ENCODE measurements at regions not wholly inside any gene's neighbourhood (a gene's known extent, or its start where the extent isn't known, plus 50 kb on each side); places are given as distances from the start of the nearest gene placed in this dataset.
"Not testable (repeated sequence)": the region's sequence is repeated elsewhere in the genome, so short reads cannot be mapped to it uniquely, and the experiment has no call there.

- no peak overlapping the region for H3K27ac ChIP-seq
- no peak for TF ChIP-seq CTCF (conservative IDR thresholded peaks at IDR 0.05)
Observed at GRCh38 chr1:199247891-199248290, 609.1 kb downstream of the PTPRC start.

GRCh38 chr1:199254040-199254439 lies 615.2 kb downstream of the PTPRC start:
- H3K27ac ChIP-seq: not testable (repeated sequence)

GRCh38 chr1:199261328-199261727 lies 622.5 kb downstream of the PTPRC start:
- no peak overlapping the region for H3K27ac ChIP-seq
- no peak for TF ChIP-seq CTCF (conservative IDR thresholded peaks at IDR 0.05)

GRCh38 chr1:199264283-199264682 lies 625.4 kb downstream of the PTPRC start:
- H3K27ac ChIP-seq: no peak overlapping the region
- no peak for TF ChIP-seq CTCF (conservative IDR thresholded peaks at IDR 0.05)

DNA sequence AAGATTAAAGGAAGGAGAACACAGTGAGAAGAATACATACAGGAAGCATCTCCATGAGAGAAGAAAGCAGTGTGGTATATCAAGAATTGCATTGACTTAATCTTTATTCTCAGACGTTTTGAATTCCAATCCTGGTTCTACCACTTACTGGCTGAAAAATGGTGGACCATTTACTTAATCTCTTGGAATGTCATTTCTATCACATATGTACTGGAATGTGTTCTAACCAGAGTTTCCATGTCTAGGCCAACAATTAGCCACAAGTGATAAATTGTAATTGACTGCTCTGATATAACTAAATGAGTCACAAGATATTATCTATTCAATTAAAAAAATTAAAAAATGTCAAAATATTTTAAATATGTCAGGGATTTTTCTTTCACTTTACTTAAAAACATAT lies 626.1 kb downstream of the PTPRC start:
- no peak overlapping the region for H3K27ac ChIP-seq
- TF ChIP-seq CTCF (conservative IDR thresholded peaks at IDR 0.05): no peak

DNA sequence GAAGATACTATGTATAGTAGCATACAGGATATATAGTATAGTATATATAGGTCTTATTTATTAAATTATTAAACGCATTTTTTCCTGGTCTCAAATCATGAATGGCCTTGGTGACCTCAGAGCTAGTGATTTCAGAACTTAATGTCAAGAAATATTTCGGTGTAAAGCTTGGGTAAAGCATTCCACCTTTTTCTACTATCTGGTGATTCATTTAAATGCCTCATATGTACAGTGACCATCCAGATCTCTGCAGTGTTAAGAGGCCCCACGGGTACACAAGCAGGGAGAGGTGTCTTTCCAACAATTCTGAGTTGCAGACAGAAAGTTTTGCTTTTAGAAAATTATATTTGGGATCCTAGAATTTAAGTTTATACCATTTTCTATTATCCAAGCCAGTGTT lies 626.5 kb downstream of the PTPRC start:
- H3K27ac ChIP-seq: no peak overlapping the region
- TF ChIP-seq CTCF (conservative IDR thresholded peaks at IDR 0.05): no peak

DNA sequence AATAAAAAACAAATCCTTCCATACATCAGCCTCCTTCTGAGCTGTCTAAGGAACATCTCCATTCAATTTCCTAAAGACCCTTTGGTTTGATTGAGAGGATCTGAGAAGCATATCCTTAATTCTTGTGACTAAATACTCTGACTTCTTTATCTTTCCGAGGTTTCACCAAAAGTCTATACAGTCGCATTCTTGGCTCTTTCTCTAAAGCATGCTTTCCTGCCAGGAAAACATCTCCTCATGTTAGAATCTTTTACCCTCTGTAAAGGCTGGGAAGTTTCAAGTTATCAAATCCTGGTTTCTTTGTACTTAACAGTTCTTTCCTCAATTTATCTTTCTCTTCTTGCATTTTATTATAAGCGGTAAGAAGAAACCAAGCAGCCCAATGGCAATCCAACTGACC lies 630.4 kb downstream of the PTPRC start:
- TF ChIP-seq CTCF (conservative IDR thresholded peaks at IDR 0.05): no peak
- no peak overlapping the region for H3K27ac ChIP-seq

- no peak overlapping the region for H3K27ac ChIP-seq
- TF ChIP-seq CTCF (conservative IDR thresholded peaks at IDR 0.05): no peak
Observed at GRCh38 chr1:199272139-199272544, 633.3 kb downstream of the PTPRC start.

Measured in VCaP (cell line).